Keratinocyte (primary cell): ENCODE measurements at regions not wholly inside any gene's neighbourhood (a gene's known extent, or its start where the extent isn't known, plus 50 kb on each side); places are given as distances from the start of the nearest gene placed in this dataset.

ENCODE experiments used
- EZH2 ChIP-seq: IDR thresholded peaks from one replicate; pipeline ENCODE4 v1.6.1; 2012; ENCODE audit warnings: inconsistent platforms, mild to moderate bottlenecking, low read length, moderate library complexity
- TF ChIP-seq, protein P1 (sequence below), 3 experiments: IDR thresholded peaks in 1 of 3; conservative IDR thresholded peaks in 1 of 3; optimal IDR thresholded peaks in 1 of 3; 2 replicates in 2 of 3; 3 replicates in 1 of 3; pipeline versions ENCODE3 to v1.5.1; 2011; ENCODE audit warnings: low read length in 3 of 3, mild to moderate bottlenecking in 3 of 3, moderate library complexity in 2 of 3, control low read depth in 1 of 3, inconsistent platforms in 1 of 3; ENCODE audit not compliant: insufficient read depth in 2 of 3; ENCODE audit errors: extremely low read depth in 1 of 3

DNA sequence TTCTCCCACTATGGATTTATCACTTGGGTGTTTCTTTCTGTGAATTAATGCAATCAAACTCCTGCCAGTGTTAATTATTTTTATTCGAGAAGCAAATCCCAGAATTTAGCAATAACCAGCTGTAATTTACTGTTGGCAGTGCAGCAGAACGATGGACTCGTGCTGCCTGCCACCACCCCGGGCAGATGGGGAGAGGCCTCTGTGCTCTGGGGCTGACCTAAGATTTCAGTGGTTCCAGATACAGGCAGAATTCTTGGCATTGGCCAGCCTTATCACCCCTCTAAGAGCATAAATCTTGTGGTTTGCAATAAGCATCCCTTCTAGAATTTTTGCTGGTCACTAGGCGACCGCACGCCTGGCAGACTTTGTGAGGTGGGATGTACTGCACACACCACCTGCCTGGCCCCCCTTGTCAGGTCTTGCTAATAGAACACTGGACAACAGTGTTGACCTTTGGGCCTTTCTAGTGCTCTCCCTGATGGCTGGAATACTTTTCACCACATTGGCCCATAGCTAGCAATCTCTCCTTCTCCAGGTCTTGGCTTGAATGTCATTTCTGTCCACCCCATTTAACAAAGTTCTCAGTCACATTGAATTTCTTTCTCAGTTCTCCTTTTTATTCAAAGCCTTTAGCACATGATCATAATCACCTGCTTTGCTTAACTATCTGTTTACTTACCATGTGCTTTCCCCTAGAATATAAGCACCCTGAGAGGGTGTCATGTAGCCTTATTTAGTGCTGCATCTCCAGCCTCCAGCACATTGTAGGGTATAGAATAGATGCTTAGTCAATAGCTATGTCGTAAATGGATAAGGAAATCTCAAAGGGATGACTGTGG, 122.1 kb upstream of the DYNLRB2 start:
- TF ChIP-seq, protein P1, sequence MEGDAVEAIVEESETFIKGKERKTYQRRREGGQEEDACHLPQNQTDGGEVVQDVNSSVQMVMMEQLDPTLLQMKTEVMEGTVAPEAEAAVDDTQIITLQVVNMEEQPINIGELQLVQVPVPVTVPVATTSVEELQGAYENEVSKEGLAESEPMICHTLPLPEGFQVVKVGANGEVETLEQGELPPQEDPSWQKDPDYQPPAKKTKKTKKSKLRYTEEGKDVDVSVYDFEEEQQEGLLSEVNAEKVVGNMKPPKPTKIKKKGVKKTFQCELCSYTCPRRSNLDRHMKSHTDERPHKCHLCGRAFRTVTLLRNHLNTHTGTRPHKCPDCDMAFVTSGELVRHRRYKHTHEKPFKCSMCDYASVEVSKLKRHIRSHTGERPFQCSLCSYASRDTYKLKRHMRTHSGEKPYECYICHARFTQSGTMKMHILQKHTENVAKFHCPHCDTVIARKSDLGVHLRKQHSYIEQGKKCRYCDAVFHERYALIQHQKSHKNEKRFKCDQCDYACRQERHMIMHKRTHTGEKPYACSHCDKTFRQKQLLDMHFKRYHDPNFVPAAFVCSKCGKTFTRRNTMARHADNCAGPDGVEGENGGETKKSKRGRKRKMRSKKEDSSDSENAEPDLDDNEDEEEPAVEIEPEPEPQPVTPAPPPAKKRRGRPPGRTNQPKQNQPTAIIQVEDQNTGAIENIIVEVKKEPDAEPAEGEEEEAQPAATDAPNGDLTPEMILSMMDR (optimal IDR thresholded peaks at IDR 0.05 in 1 of 3, IDR thresholded peaks at IDR 0.05 in 1 of 3, conservative IDR thresholded peaks at IDR 0.05 in 1 of 3; ENCODE audit: extremely low read depth in 1 of 3, insufficient read depth in 2 of 3, low read length in 3 of 3) = no peak
- TF ChIP-seq EZH2 = no peak
